Stomach (tissue), 4 donors: ENCODE measurements at regions not wholly inside any gene's neighbourhood (a gene's known extent, or its start where the extent isn't known, plus 50 kb on each side); places are given as distances from the start of the nearest gene placed in this dataset.

Source experiments
- CTCF ChIP-seq, 7 experiments: fragments of 450-650 bp in 4 of 7; fragments of 200-600 bp in 3 of 7; sonication (generic) in 3 of 7; IDR thresholded peaks; one replicate each; pipeline ENCODE4 v1.5.1; 2016 to 2019; ENCODE audit warnings: antibody characterized with exemption in 7 of 7, control low read depth in 2 of 7, mild to moderate bottlenecking in 1 of 7
- EP300 ChIP-seq: sonication (generic); formaldehyde crosslinking; IDR thresholded peaks from one replicate; pipeline ENCODE4 v1.6.1; 2017; ENCODE audit warnings: antibody characterized with exemption

- TF ChIP-seq CTCF (IDR thresholded peaks at IDR 0.05) (no peak), EP300 (no peak)
Measured at GRCh38 chr2:12610314-12610713, 106.4 kb upstream of the TRIB2 start.
